Natural killer cell (primary cell): ENCODE measurements at regions not wholly inside any gene's neighbourhood (a gene's known extent, or its start where the extent isn't known, plus 50 kb on each side); places are given as distances from the start of the nearest gene placed in this dataset.

Source experiments
- ATAC-seq, 3 donors: fragments of 150-1000 bp in 2 of 3; fragments of 200-7000 bp in 1 of 3; cut with Tn5 transposase; 1 replicate in 1 of 3; 2 replicates in 2 of 3; pipeline ENCODE4 v1.10.0; 2021; ENCODE audit warnings: mild to moderate bottlenecking in 2 of 3, moderate library complexity in 2 of 3
- DNase-seq, 2 donors: peaks; one replicate each; pipeline versions ENCODE4 v3.0.0 to v3.0.0-alpha.2; 2013 to 2021; ENCODE audit warnings: mixed read lengths in 1 of 2
- H3K27ac ChIP-seq: one replicate; pipeline ENCODE4 v1.5.1; 2013; ENCODE audit warnings: mild to moderate bottlenecking, low read length
- H3K27me3 ChIP-seq: one replicate; pipeline ENCODE4 v1.6.1; 2013; ENCODE audit warnings: low read length; ENCODE audit not compliant: control insufficient read depth, insufficient read depth
- H3K36me3 ChIP-seq: one replicate; pipeline ENCODE4 v1.6.1; 2013; ENCODE audit warnings: low read length; ENCODE audit not compliant: control insufficient read depth, insufficient read depth
- H3K4me1 ChIP-seq: one replicate; pipeline ENCODE4 v1.6.1; 2013; ENCODE audit warnings: low read length; ENCODE audit not compliant: control insufficient read depth, insufficient read depth
- H3K4me3 ChIP-seq: one replicate; pipeline ENCODE4 v1.5.1; 2013; ENCODE audit warnings: low read length
- H3K9me3 ChIP-seq: one replicate; pipeline ENCODE4 v1.6.1; 2013; ENCODE audit warnings: low read length; ENCODE audit not compliant: control insufficient read depth, insufficient read depth
- H3K27ac Mint-ChIP-seq, 2 donors: one replicate each; pipeline ENCODE4 v1.8.0; 2022; ENCODE audit warnings: mild to moderate bottlenecking in 2 of 2, mixed read lengths in 2 of 2, moderate library complexity in 1 of 2
- H3K27me3 Mint-ChIP-seq, 2 donors: one replicate each; pipeline ENCODE4 v1.8.0; 2022; ENCODE audit warnings: low read depth in 2 of 2, mixed read lengths in 2 of 2
- H3K36me3 Mint-ChIP-seq: one replicate; pipeline ENCODE4 v1.8.0; 2022; ENCODE audit warnings: mixed read lengths
- H3K4me1 Mint-ChIP-seq, 2 donors: one replicate each; pipeline ENCODE4 v1.8.0; 2022; ENCODE audit warnings: mixed read lengths in 2 of 2
- H3K4me3 Mint-ChIP-seq: one replicate; pipeline ENCODE4 v1.8.0; 2022; ENCODE audit warnings: mild to moderate bottlenecking, moderate library complexity, mixed read lengths
- H3K9me3 Mint-ChIP-seq, 2 donors: one replicate each; pipeline ENCODE4 v1.8.0; 2022; ENCODE audit warnings: mixed read lengths in 2 of 2
- CTCF ChIP-seq: fragments of 200-600 bp; IDR thresholded peaks from one replicate; pipeline ENCODE4 v1.8.0; 2022; ENCODE audit warnings: antibody characterized with exemption
- WGBS: methylation state at CpG from one replicate; pipeline ENCODE4 v1.1.7; 2013; ENCODE audit warnings: missing lambda C conversion rate; ENCODE audit not compliant: insufficient coverage; 5-methylcytosine and 5-hydroxymethylcytosine counted together
- intact Hi-C: fragments of 100-400 bp; cut with micrococcal nuclease; formaldehyde crosslinking; loops from one replicate; pipeline ENCODE4 v1.14.2; 2022

GRCh38 chr6:112920994-112921393, 573.9 kb downstream of the RFPL4B start:
- Histone ChIP-seq H3K9me3 (no peaks in the 10 kb centered on the region), H3K27ac (no peak overlapping the region), H3K4me1 (no peaks in the 10 kb centered on the region), H3K27me3 (no peaks in the 10 kb centered on the region), H3K36me3 (no peaks in the 10 kb centered on the region), H3K4me3 (no peak overlapping the region)
- ATAC-seq (no peak), DNase-seq (no peak)
- peaks cover 6 to 10% of the 10 kb centered on the region in 2 donors for H3K9me3 Mint-ChIP-seq
- H3K4me1 Mint-ChIP-seq, result no peaks in the 10 kb centered on the region
- no peak for TF ChIP-seq CTCF
- 94% methylated on average over 2 of the region's 3 CpGs for WGBS
- intact Hi-C loops, result no loop called here
- H3K4me3 Mint-ChIP-seq, result no peak overlapping the region
- H3K27ac Mint-ChIP-seq, result no peak overlapping the region
- no peaks in the 10 kb centered on the region for H3K27me3 Mint-ChIP-seq
- H3K36me3 Mint-ChIP-seq, result peaks cover 6% of the 10 kb centered on the region

GRCh38 chr6:112923940-112924587, 576.9 kb downstream of the RFPL4B start:
- Histone ChIP-seq H3K27ac (no peak overlapping the region), H3K27me3 (no peaks in the 10 kb centered on the region), H3K9me3 (no peaks in the 10 kb centered on the region), H3K4me1 (no peaks in the 10 kb centered on the region), H3K36me3 (no peaks in the 10 kb centered on the region), H3K4me3 (no peak overlapping the region)
- H3K27ac Mint-ChIP-seq, result no peak overlapping the region
- no peak overlapping the region for H3K4me3 Mint-ChIP-seq
- intact Hi-C loops, result no loop called here
- no peak for TF ChIP-seq CTCF
- peaks cover 6% of the 10 kb centered on the region for H3K36me3 Mint-ChIP-seq
- 100% methylated on average over 2 of the region's 2 CpGs for WGBS
- DNase-seq (no peak), ATAC-seq (no peak)
- no peaks in the 10 kb centered on the region for H3K27me3 Mint-ChIP-seq
- H3K9me3 Mint-ChIP-seq, result peaks cover 10 to 11% of the 10 kb centered on the region in 2 donors
- H3K4me1 Mint-ChIP-seq, result no peaks in the 10 kb centered on the region

GRCh38 chr6:112925702-112926101, 578.6 kb downstream of the RFPL4B start:
- H3K27me3 Mint-ChIP-seq, result no peaks in the 10 kb centered on the region
- no peak overlapping the region for H3K27ac ChIP-seq
- H3K4me3 Mint-ChIP-seq, result no peak overlapping the region
- peaks cover 11 to 14% of the 10 kb centered on the region in 2 donors for H3K9me3 Mint-ChIP-seq
- TF ChIP-seq CTCF, result no peak
- H3K4me3 ChIP-seq, result no peak overlapping the region
- ATAC-seq (no peak), DNase-seq (no peak)
- peaks cover 6% of the 10 kb centered on the region for H3K36me3 Mint-ChIP-seq
- H3K27me3 ChIP-seq, result no peaks in the 10 kb centered on the region
- H3K36me3 ChIP-seq, result no peaks in the 10 kb centered on the region
- intact Hi-C loops, result no loop called here
- no peaks in the 10 kb centered on the region for H3K4me1 Mint-ChIP-seq
- H3K27ac Mint-ChIP-seq, result no peak overlapping the region
- no peaks in the 10 kb centered on the region for H3K9me3 ChIP-seq
- H3K4me1 ChIP-seq, result no peaks in the 10 kb centered on the region

- 87% methylated on average over 4 of the region's 4 CpGs for WGBS
- Mint-ChIP-seq H3K4me1 (no peaks in the 10 kb centered on the region), H3K4me3 (no peak overlapping the region), H3K9me3 (peaks cover 10 to 14% of the 10 kb centered on the region in 2 donors), H3K27ac (no peak overlapping the region), H3K36me3 (peaks cover 4% of the 10 kb centered on the region), H3K27me3 (no peaks in the 10 kb centered on the region)
- H3K27ac ChIP-seq, result no peak overlapping the region
- no peak for TF ChIP-seq CTCF
- no peak for ATAC-seq
- H3K4me3 ChIP-seq, result no peak overlapping the region
- no peaks in the 10 kb centered on the region for H3K36me3 ChIP-seq
- H3K9me3 ChIP-seq, result no peaks in the 10 kb centered on the region
- DNase-seq, result no peak
- H3K27me3 ChIP-seq, result no peaks in the 10 kb centered on the region
- no peaks in the 10 kb centered on the region for H3K4me1 ChIP-seq
- intact Hi-C loops, result no loop called here
These were observed 580.7 kb downstream of the RFPL4B start for GRCh38 chr6:112927641-112928320.
